ENCODE measurements at regions not wholly inside any gene's neighbourhood (a gene's known extent, or its start where the extent isn't known, plus 50 kb on each side); places are given as distances from the start of the nearest gene placed in this dataset.

GRCh38 chr3:106261915-106262683 is 393.3 kb upstream of the CBLB start:
- ATAC-seq = peak; percentile 54; the same call in 2 of the 3 replicates
- TF ChIP-seq ZNF565 (CRISPR knock-in tag; conservative IDR thresholded peaks at IDR 0.05; ENCODE audit: low read depth) (no peak), CSDC2 (CRISPR knock-in tag; IDR thresholded peaks at IDR 0.05) (no peak), ISL1 (CRISPR knock-in tag; IDR thresholded peaks at IDR 0.05) (peak; percentile 39), BACH2 (CRISPR knock-in tag; IDR thresholded peaks at IDR 0.05; ENCODE audit: borderline replicate concordance) (no peak), ZNF8 (CRISPR knock-in tag; IDR thresholded peaks at IDR 0.05) (peak; percentile 73)

- ATAC-seq = no peak
- no peak for TF ChIP-seq POU6F1 (CRISPR knock-in tag; IDR thresholded peaks at IDR 0.05; ENCODE audit: borderline replicate concordance, low read depth)
- no peak for TF ChIP-seq CREB5 (CRISPR knock-in tag; IDR thresholded peaks at IDR 0.05; ENCODE audit: low read depth)
- no peak for TF ChIP-seq ZC3H10 (CRISPR knock-in tag; IDR thresholded peaks at IDR 0.05)
- TF ChIP-seq GLIS3 (CRISPR knock-in tag; IDR thresholded peaks at IDR 0.05) = no peak
- TF ChIP-seq ZNF8 (CRISPR knock-in tag; IDR thresholded peaks at IDR 0.05) = no peak
- no peak for TF ChIP-seq CSRNP3 (CRISPR knock-in tag; IDR thresholded peaks at IDR 0.05)
- no peak for TF ChIP-seq TOX (CRISPR knock-in tag; IDR thresholded peaks at IDR 0.05; ENCODE audit: borderline replicate concordance)
- no peak for TF ChIP-seq ZNF565 (CRISPR knock-in tag; conservative IDR thresholded peaks at IDR 0.05; ENCODE audit: low read depth)
- no peak for TF ChIP-seq ZFP30 (CRISPR knock-in tag; IDR thresholded peaks at IDR 0.05)
- TF ChIP-seq ZFP3 (CRISPR knock-in tag; IDR thresholded peaks at IDR 0.05) = no peak
- TF ChIP-seq ESRRG (CRISPR knock-in tag; IDR thresholded peaks at IDR 0.05) = no peak
- TF ChIP-seq RARB (CRISPR knock-in tag; IDR thresholded peaks at IDR 0.05) = no peak
- no peak for TF ChIP-seq CSDC2 (CRISPR knock-in tag; IDR thresholded peaks at IDR 0.05)
- no peak for TF ChIP-seq ZNF70 (CRISPR knock-in tag; IDR thresholded peaks at IDR 0.05)
- no peak for TF ChIP-seq OSR1 (CRISPR knock-in tag; IDR thresholded peaks at IDR 0.05)
- no peak for TF ChIP-seq TSHZ2 (CRISPR knock-in tag; IDR thresholded peaks at IDR 0.05)
- TF ChIP-seq BACH2 (CRISPR knock-in tag; IDR thresholded peaks at IDR 0.05; ENCODE audit: borderline replicate concordance) = no peak
- no peak for TF ChIP-seq ARNTL (CRISPR knock-in tag; IDR thresholded peaks at IDR 0.05; ENCODE audit: borderline replicate concordance, low read depth)
- TF ChIP-seq PATZ1 (CRISPR knock-in tag; IDR thresholded peaks at IDR 0.05; ENCODE audit: borderline replicate concordance) = no peak
- no peak for TF ChIP-seq SNAI2 (CRISPR knock-in tag; IDR thresholded peaks at IDR 0.05)
Observed at GRCh38 chr3:106263011-106263410, 394.2 kb upstream of the CBLB start.

- no peak for TF ChIP-seq ZFP30 (CRISPR knock-in tag; IDR thresholded peaks at IDR 0.05)
- no peak for TF ChIP-seq ZNF8 (CRISPR knock-in tag; IDR thresholded peaks at IDR 0.05)
- no peak for TF ChIP-seq OSR1 (CRISPR knock-in tag; IDR thresholded peaks at IDR 0.05)
- TF ChIP-seq ISL1 (CRISPR knock-in tag; IDR thresholded peaks at IDR 0.05) = no peak
- TF ChIP-seq ZNF565 (CRISPR knock-in tag; conservative IDR thresholded peaks at IDR 0.05; ENCODE audit: low read depth) = no peak
- TF ChIP-seq PATZ1 (CRISPR knock-in tag; IDR thresholded peaks at IDR 0.05; ENCODE audit: borderline replicate concordance) = no peak
- TF ChIP-seq ZC3H10 (CRISPR knock-in tag; IDR thresholded peaks at IDR 0.05) = no peak
- no peak for TF ChIP-seq SNAI2 (CRISPR knock-in tag; IDR thresholded peaks at IDR 0.05)
- TF ChIP-seq TOX (CRISPR knock-in tag; IDR thresholded peaks at IDR 0.05; ENCODE audit: borderline replicate concordance) = no peak
- ATAC-seq = no peak
Observed at GRCh38 chr3:106263546-106263945, 394.7 kb upstream of the CBLB start.

Data from SK-N-SH treated with all-trans-retinoic acid at 6 μM for 48 hours (cell line).